Epidermal melanocyte (primary cell): ENCODE measurements at regions not wholly inside any gene's neighbourhood (a gene's known extent, or its start where the extent isn't known, plus 50 kb on each side); places are given as distances from the start of the nearest gene placed in this dataset.

Source experiments
- DNase-seq: peaks from one replicate; pipeline ENCODE4 v3.0.0; 2011; ENCODE audit warnings: low spot score; ENCODE audit not compliant: insufficient read length

DNA sequence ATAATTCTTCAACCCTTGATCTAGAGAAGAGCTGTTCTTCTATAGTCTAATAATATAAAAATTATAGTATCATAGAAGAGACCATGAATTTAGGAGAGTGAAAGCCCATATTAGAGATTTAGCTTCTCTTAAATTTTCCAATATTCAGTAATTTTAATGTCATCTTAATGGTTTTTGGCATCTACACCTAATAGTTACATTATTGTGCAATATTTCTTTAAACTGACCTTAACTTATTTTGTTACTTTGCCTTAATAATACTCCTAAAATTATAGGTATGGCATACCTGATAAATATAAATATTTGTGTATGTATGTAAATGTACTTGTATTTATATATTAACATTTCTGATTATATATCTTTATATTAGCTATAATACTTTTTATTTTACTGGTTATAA lies 78.0 kb upstream of the CWC22 start:
- DNase-seq = no peak

DNA sequence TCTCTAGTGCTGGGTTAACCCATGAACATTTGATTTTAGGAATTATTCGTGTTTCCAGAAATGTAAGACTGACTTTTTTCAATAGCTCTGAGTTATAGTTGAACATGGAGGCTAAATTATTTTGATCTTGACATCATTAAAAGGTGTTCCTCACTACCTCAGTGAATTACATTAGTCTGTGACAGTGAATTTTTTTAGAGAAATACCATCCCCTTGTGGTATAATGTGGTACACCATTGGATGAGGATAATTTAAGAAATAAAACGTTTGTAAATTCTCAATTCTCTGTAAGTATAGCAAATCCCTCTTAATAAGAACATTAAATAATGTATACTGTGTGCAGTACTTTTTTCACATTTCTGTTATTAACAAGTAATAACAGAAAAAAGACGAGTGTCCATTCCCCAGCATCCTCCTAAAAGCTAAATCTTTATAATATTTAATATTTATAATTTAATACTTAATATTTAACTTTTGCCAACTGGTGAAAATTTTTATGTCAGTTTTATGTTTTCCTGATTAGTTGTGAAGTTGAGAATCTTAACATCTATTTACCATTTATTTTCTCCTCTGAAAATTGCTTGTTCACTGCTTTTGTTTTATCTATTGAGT lies 70.3 kb upstream of the CWC22 start:
- DNase-seq = no peak

DNA sequence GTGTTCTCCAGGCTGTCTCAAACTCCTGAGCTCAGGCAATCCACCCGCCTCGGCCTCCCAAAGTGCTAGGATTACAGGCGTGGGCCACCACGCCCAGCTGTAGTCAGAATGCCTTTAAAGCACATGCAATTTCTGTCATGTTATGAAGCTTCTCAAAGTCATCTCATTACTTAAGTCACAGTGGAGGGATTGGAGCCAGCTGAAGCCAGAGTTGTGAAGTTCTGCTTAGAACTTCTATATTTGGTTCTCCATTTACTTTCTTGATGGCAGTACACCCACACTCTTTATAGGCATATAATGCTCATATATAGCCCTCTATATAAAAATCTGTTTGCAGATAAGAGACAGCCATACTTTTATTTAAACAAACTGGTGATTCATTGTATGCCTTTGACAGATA lies 68.8 kb upstream of the CWC22 start:
- no peak for DNase-seq

DNA sequence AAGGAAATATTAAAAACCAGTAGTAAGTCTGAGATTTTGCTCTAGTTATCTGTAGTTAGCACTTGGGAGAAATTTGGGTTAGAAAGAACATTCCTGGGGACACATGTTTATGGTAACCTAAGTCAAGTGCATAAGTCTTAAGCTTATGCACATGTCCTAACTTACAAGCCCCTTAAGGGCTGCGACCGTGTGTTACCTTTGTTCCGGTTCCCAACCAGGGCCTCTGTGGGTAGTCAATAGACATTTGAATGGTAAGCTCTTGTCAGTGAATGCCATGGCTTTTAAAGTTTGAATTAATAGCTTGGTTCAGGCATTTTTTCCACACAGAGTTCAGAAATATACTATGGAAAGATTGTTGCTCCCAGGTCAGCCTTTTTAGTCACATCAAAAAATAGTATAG lies 64.7 kb upstream of the CWC22 start:
- DNase-seq = no peak

DNA sequence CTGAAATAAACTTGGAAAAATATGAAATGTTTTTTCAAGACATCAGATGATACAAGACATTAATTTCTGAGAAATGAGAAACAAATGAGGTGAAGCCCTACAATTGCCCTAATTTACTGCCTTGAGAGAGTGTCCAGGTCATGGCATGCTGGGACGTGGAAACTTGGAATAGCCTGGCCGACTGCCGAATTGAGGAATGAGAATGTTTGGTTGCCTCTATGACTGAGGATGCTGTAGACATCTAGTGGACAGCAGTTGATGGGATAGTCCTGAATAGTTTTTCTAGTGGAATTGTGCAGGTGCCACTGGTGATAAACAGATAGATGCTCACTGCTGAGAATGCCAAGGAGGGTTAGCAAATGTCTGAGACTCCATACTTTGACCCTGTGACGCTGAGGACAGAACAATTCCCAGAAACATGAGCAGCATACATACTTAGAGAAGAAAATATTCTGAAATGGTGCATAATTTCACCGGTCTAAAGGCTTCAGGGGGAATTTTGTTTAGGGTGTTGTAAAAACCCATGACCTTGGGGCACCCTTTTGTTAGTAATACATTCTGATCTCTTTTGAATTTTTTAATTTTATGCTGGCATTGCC lies 56.5 kb upstream of the CWC22 start:
- DNase-seq = no peak

DNA sequence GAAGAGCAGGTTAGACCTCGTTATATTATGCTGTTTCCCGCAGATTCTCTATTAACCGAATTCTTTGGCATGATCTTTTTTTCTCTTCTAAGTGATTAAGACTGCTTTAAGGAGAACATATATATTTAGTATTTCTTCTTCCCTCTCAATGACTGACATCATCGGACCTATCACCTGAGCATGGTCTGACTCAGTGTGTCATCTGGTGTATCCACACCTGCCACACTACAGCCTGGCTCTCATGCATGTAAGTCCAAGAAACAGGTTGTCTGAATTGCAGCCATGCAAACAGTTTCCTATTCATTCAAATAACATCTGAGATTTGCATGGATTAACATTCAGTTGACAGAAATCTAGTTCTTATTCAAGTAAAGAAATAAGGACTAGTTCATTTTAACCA lies 55.1 kb upstream of the CWC22 start:
- DNase-seq = no peak

DNA sequence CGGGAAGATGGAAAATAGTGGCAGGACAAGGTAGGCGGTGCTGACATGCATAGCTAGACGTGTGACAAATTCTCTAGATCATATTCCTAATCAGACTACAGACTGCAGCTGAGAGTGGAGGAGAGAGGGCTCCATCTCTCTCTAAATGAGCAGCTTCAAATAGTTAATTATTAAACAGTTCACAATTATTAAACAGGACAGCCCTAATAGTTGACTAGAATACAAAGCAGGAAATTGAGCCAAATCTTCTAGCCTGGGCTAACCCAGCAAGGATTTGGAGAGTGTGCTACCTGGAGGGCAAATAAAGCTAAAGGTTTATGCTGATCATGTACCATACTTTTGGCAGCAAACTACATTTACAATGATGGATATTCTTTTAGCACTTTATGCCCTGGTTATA lies 54.4 kb upstream of the CWC22 start:
- no peak for DNase-seq

DNA sequence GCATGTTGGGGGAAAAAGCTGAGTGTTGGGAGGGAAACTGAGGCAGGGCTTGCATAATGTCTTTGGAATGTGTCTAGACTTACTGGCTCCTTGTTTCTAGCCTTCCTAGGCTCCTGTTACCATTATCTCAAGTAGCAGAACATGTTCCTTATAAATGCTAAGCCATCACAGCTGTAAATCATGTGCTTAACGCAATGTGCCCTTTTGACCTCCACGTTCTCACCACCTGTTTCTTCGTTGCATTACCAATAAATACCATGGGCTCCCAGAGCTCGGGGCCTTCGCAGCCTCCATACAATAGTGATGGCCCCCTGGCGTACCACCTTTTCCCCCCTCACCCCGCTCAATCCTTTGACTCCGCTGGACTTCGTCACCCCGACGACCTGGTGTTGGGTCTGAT lies 54.0 kb upstream of the CWC22 start:
- no peak for DNase-seq

DNA sequence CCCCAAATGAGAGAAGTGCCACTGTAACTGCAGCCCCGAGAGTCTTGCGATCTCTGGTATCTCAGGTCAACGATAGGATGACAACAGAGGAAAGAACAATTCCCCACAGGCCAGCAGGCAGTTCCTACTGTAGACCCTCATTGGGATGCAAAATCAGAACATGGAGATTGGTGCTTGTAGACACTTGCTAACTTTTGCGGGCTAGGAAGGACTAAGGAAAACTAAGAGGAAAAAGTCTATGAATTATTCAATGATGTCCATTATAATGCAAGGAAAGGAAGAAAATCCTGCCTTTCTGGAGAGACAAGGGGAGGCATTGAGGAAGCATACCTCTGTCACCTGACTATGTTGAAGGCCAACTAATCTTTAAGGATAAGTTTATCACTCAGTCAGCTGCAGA lies 51.9 kb upstream of the CWC22 start:
- DNase-seq = no peak

DNA sequence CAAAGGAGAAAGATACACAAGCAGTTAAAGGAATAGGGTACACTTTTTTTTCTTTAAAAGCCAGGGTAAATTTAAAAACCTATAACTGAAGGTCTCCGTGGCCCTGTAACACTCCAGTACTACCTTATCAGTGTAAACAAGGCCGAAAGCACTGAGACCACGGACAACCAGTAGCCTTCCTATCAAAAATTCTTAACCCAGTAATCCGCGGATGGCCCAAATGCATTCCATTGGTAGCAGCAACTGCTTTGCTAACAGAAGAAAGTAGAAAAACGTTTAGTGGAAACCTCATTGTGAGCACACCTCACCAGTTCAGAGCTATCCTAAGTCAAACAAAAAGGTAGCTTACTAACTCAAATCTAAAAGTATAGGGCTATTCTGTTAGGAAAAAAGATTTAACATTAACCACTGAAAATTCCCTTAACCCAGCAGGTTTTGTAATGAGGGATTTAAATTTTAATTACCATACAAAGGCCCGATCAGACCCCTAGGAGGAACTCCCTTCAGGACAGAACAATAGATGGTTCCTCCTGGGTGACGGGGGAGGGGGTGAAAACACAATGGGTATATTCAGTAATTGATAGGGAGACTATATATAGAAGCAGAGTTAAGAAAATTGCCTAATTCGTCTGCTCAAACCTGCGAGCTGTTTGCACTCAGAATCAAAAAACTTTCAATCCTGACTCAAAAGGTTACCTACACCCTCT lies 50.8 kb upstream of the CWC22 start:
- DNase-seq = no peak
